HepG2 (cell line): ENCODE measurements at regions not wholly inside any gene's neighbourhood (a gene's known extent, or its start where the extent isn't known, plus 50 kb on each side); places are given as distances from the start of the nearest gene placed in this dataset.
"Not testable (repeated sequence)": the region's sequence is repeated elsewhere in the genome, so short reads cannot be mapped to it uniquely, and the experiment has no call there.

Source experiments
- FOXM1 ChIP-seq: sonication (generic); formaldehyde crosslinking; IDR thresholded peaks from 2 replicates; pipeline ENCODE4 v1.5.0; 2020; ENCODE audit warnings: missing genetic modification reagents
- MAZ ChIP-seq, 2 experiments: sonication (generic) in 1 of 2; formaldehyde crosslinking in 1 of 2; IDR thresholded peaks; 2 replicates each; pipeline versions ENCODE4 v1.5.0 to v1.6.1; 2012 to 2020; ENCODE audit warnings: low read depth in 2 of 2, mild to moderate bottlenecking in 2 of 2, borderline replicate concordance in 1 of 2, improper control_type of control experiment in 1 of 2, low read length in 1 of 2, missing genetic modification reagents in 1 of 2, moderate library complexity in 1 of 2
- POLR2A ChIP-seq, 2 experiments: IDR thresholded peaks; 2 replicates each; pipeline ENCODE4 v1.6.1; 2011; ENCODE audit warnings: low read depth in 2 of 2, low read length in 2 of 2, mild to moderate bottlenecking in 1 of 2, moderate library complexity in 1 of 2; ENCODE audit not compliant: insufficient read depth in 1 of 2
- POLR2AphosphoS5 ChIP-seq: IDR thresholded peaks from 2 replicates; pipeline ENCODE4 v1.6.1; 2012; ENCODE audit warnings: low read depth, low read length
- ZKSCAN1 ChIP-seq: fragments of 150-350 bp; IDR thresholded peaks from 2 replicates; pipeline ENCODE4 v1.6.1; 2014; ENCODE audit warnings: low read length

DNA sequence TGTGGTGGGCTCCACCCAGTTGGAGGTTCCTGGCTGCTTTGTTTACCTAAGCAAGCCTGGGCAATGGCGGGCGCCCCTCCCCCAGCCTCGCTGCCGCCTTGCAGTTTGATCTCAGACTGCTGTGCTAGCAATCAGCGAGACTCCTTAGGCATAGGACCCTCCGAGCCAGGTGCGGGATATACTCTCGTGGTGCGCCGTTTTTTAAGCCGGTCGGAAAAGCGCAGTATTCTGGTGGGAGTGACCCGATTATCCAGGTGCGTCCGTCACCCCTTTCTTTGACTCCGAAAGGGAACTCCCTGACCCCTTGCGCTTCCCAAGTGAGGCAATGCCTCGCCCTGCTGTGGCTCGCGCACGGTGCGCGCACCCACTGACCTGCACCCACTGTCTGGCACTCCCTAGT is 1719.9 kb downstream of the BRINP3 start:
- TF ChIP-seq FOXM1; ZKSCAN1; POLR2A (IDR thresholded peaks at IDR 0.05; ENCODE audit: insufficient read depth in 1 of 2, low read depth in 2 of 2, low read length in 2 of 2); POLR2AphosphoS5; MAZ (IDR thresholded peaks at IDR 0.05; ENCODE audit: borderline replicate concordance, low read depth, low read length); MAZ (CRISPR knock-in tag; IDR thresholded peaks at IDR 0.05; ENCODE audit: low read depth): not testable (repeated sequence)
